Central memory CD4-positive, alpha-beta T cell (primary cell): ENCODE measurements at regions not wholly inside any gene's neighbourhood (a gene's known extent, or its start where the extent isn't known, plus 50 kb on each side); places are given as distances from the start of the nearest gene placed in this dataset.
"Not testable (repeated sequence)": the region's sequence is repeated elsewhere in the genome, so short reads cannot be mapped to it uniquely, and the experiment has no call there.

Experiments used
- DNase-seq: peaks from one replicate; pipeline ENCODE4 v3.0.0; 2022

DNA sequence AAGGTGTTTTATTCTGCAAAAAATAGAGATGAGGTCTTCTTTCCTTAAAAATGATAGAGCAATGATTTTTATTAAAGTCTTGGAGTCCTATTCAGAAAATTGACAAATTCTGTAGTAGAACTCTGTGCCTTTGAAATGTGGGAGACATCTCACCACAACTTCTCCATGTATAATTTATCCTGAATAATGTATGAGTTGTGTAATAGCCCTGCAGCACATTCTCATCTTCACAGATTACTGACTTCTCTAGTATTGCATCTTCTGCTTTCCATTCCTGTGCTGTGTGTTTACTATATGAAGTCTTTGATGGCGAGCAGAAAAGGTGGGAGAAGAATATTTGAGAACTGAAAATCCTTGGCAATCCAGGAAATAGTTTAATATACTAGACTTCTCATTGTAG, 255.6 kb downstream of the TTC6 start:
- DNase-seq = no peak

GRCh38 chr14:37855871-37856270, 260.4 kb downstream of the TTC6 start:
- DNase-seq = no peak

- DNase-seq = no peak
Observed at GRCh38 chr14:37857774-37858266, 262.4 kb downstream of the TTC6 start.

GRCh38 chr14:37858733-37859132, 263.3 kb downstream of the TTC6 start:
- DNase-seq = no peak

- DNase-seq = no peak
Observed at GRCh38 chr14:37859177-37859576, 263.7 kb downstream of the TTC6 start.

GRCh38 chr14:37862263-37862662, 266.8 kb downstream of the TTC6 start:
- DNase-seq = no peak

DNA sequence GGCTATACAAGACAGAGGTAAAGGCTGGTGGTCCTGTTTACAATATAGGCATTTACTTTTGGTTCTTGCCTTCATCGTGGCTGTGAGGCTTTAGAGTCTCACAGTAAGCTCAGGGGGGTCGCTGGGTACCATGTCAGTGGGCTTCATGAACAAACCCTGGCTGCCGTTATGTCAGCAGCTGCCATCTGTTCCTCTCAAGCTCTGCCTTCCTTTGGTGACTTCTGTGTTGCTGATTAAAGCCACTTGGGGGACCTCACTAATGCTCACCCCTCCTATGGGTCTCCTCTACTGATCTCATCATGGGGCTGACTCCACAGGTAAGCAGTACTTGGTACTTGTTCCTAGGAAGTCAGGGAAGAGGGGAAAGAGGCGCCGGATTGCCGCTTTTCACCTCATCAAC, 268.7 kb downstream of the TTC6 start:
- no peak for DNase-seq

GRCh38 chr14:37864861-37865718, 269.7 kb downstream of the TTC6 start:
- DNase-seq = no peak

GRCh38 chr14:37865719-37866549, 270.5 kb downstream of the TTC6 start:
- no peak for DNase-seq

DNA sequence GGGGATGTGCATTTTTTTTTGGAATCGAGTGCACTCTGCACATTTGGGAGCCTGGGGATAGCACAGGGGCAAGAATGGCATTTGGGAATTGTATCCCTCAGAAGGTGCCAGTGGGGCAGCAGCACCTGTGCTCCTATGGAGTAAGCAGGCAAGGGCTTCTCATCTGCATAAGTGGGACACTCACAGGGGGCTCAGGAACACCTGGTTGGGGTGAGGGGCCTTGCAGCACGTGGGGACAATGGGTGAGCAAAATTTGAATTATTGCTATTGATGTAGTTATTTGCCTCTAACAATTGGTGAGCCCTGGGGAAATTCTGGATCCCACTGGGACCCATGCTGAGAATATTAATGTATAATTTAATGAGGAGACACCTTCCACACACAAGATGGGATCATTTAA, 274.2 kb downstream of the TTC6 start:
- no peak for DNase-seq

GRCh38 chr14:37870170-37870569, 274.7 kb downstream of the TTC6 start:
- DNase-seq = no peak

GRCh38 chr14:37870632-37871346, 275.4 kb downstream of the TTC6 start:
- no peak for DNase-seq

GRCh38 chr14:37874065-37874428, 278.6 kb downstream of the TTC6 start:
- not testable (repeated sequence) for DNase-seq

DNA sequence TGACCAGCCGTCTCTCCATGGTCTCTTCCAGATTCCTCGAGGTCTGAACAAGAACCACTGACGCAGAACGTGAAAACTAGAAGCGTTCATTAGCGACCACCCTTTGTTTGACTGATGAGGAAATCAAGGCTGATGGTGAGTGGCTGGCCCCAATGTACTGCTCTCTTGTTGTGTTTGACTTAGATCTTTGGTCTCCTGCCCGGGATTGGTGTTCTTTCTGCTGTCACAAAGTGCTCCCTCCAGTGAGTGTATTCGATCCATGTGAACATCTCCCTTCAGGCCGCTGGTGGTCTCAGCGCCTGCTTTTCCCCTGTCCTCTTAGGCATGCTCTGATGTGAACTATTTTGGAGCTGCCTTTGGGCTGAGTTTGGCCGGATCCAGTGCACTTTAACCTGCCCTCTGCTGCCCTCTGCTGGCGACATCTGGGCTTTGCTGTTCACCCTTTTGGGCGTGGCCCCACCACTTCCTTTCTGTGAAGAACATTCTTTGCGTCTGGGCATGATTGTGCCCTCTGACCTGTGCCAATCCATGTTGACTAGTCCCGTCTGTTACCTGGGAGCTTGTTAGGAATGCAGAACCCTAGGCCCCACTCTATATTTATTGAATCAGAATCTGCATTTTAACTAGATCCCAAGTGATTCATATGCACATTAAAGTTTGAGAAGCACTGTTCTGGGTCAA, 279.1 kb downstream of the TTC6 start:
- peak; percentile 65 for DNase-seq

DNA sequence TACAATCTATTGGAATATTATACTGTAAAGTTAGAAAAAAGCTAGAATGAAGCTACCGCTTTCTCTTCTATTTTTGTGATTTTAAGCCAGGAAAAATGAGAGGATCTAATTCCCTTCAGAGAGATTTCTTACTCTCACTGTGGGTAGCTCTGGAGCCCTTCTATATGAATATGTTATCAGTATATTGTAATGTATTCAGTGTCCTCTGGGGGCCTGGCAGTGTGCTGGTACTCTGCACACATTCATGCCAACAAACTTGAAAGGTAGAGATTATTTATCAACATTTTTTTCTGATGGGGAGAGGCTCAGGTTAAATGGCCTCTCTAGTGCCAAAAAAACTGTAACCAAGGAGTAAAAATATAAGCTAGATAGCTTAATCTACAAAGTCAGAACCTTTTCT, 292.8 kb downstream of the TTC6 start:
- no peak for DNase-seq

- no peak for DNase-seq
Observed at GRCh38 chr14:37889087-37889486, 293.7 kb downstream of the TTC6 start.

GRCh38 chr14:37890095-37890494, 294.7 kb downstream of the TTC6 start:
- no peak for DNase-seq

- not testable (repeated sequence) for DNase-seq
Observed at GRCh38 chr14:37891500-37891899, 296.1 kb downstream of the TTC6 start.

- no peak for DNase-seq
Observed at GRCh38 chr14:37894463-37894862, 299.0 kb downstream of the TTC6 start.

DNA sequence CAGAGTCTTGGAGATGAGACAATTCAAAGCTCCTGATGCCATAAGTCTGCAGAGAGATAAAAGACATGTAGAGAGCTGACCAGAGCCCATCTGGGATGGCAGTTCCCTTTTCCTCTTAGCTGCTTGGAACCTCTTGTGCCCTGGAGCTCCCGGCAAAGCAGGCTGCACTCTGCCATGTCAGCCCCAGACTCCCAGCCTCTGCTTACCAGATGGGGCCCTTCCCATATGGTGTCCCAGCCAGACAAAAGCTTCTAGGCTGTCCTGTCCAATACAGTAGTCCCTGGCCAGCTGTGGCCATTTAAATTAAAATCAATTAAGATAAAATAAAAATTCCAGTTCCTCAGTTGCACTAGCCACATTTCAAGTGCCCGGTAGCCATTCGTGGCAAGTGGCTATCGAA, 303.9 kb downstream of the TTC6 start:
- no peak for DNase-seq

GRCh38 chr14:37900561-37900960, 305.1 kb downstream of the TTC6 start:
- DNase-seq = no peak

DNA sequence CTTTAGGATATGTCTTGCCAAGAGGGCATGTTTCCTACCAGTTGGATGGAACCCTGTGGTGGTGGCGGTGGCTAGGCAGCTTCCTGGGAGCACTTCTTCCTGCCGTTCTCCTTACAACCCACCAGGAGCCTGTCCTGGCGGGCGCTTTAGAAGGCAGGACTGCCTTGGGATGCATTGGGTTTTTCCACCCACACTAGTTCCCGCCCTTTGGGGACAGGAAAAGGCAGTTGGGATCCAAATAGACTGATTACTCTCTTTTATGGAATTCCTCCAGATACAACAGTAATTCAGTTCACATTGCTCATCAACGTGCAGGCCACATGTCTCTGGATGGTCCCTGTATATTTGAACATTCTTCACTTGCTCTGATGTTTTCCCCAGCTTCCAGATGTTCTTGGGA, 305.7 kb upstream of the SSTR1 start:
- no peak for DNase-seq
